A549 (cell line): ENCODE measurements at regions not wholly inside any gene's neighbourhood (a gene's known extent, or its start where the extent isn't known, plus 50 kb on each side); places are given as distances from the start of the nearest gene placed in this dataset.

Source experiments
- BCL3 ChIP-seq: fragments of >200 bp; sonication (Bioruptor Twin); formaldehyde crosslinking; IDR thresholded peaks from 3 replicates; pipeline ENCODE4 v1.6.1; 2016
- CTCF ChIP-seq: fragments of >200 bp; sonication (Bioruptor Twin); formaldehyde crosslinking; IDR thresholded peaks from 3 replicates; pipeline ENCODE4 v1.5.1; 2016
- JUN ChIP-seq, 2 experiments: fragments of >200 bp; sonication (Bioruptor Twin); formaldehyde crosslinking; IDR thresholded peaks; 2 replicates in 1 of 2; 3 replicates in 1 of 2; pipeline ENCODE4 v1.6.1; 2016 to 2017
- MAX ChIP-seq: IDR thresholded peaks from 2 replicates; pipeline ENCODE4 v1.6.1; 2012
- MAZ ChIP-seq: fragments of 150-350 bp; IDR thresholded peaks from 2 replicates; pipeline ENCODE4 v1.6.1; 2014; ENCODE audit warnings: antibody characterized with exemption, low read depth, low read length, borderline replicate concordance
- POLR2A ChIP-seq: IDR thresholded peaks from 2 replicates; pipeline ENCODE4 v1.6.1; 2012; ENCODE audit warnings: mild to moderate bottlenecking, low read length
- RAD21 ChIP-seq, 2 experiments: fragments of >200 bp in 1 of 2; sonication (Bioruptor Twin) in 1 of 2; formaldehyde crosslinking in 1 of 2; IDR thresholded peaks in 1 of 2; conservative IDR thresholded peaks in 1 of 2; 2 replicates in 1 of 2; 3 replicates in 1 of 2; pipeline ENCODE4 v1.6.1; 2012 to 2018; ENCODE audit warnings: inconsistent platforms in 1 of 2
- SMC3 ChIP-seq: fragments of >200 bp; sonication (Bioruptor Twin); formaldehyde crosslinking; IDR thresholded peaks from 3 replicates; pipeline ENCODE4 v1.6.1; 2018; ENCODE audit warnings: inconsistent platforms

DNA sequence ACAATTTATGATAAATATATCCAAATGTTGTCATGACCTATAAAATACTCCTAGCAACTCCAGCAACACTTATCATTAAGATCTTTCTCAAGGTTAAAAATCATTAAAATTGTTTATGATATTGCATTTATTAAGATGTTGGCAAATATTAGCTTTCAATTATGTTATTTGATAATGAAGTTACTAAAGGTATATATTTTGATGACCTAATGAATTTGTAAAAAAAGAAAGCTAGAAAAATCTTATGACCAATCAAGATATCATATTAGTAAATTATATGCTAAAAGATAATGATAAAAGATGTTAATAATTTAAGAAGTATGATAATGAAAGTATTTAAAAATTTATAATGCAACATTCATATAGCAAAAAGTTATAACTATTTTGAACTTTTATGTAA lies 66.3 kb upstream of the RAB18 start:
- TF ChIP-seq CTCF (no peak), MAZ (no peak), POLR2A (no peak), MAX (no peak), SMC3 (no peak), BCL3 (no peak), JUN (IDR thresholded peaks at IDR 0.05) (no peak), RAD21 (conservative IDR thresholded peaks at IDR 0.05 in 1 of 2, IDR thresholded peaks at IDR 0.05 in 1 of 2) (no peak)
